Stimulated activated naive CD8-positive, alpha-beta T cell treated with anti-CD3 and anti-CD28 coated beads, Interleukin-15, amount 100 ng/mL, for 72 hours (primary cell): ENCODE measurements at regions not wholly inside any gene's neighbourhood (a gene's known extent, or its start where the extent isn't known, plus 50 kb on each side); places are given as distances from the start of the nearest gene placed in this dataset.

Experiments used
- ATAC-seq: fragments of 150-1000 bp; cut with Tn5 transposase; 2 replicates; pipeline ENCODE4 v1.10.0; 2021; ENCODE audit warnings: mild to moderate bottlenecking, moderate library complexity
- DNase-seq, 2 donors: peaks; one replicate each; pipeline ENCODE4 v3.0.0; 2021 to 2022
- H3K27ac Mint-ChIP-seq, 2 donors: one replicate each; pipeline ENCODE4 v1.8.0; 2022; ENCODE audit warnings: mild to moderate bottlenecking in 2 of 2, mixed read lengths in 2 of 2, moderate library complexity in 2 of 2
- H3K27me3 Mint-ChIP-seq: one replicate; pipeline ENCODE4 v1.8.0; 2022; ENCODE audit warnings: mixed read lengths
- H3K4me1 Mint-ChIP-seq: one replicate; pipeline ENCODE4 v1.8.0; 2022; ENCODE audit warnings: mild to moderate bottlenecking, mixed read lengths
- H3K4me3 Mint-ChIP-seq, 2 donors: one replicate each; pipeline ENCODE4 v1.8.0; 2022; ENCODE audit warnings: mild to moderate bottlenecking in 2 of 2, mixed read lengths in 2 of 2, moderate library complexity in 1 of 2
- H3K9me3 Mint-ChIP-seq, 2 donors: one replicate each; pipeline ENCODE4 v1.8.0; 2022; ENCODE audit warnings: mixed read lengths in 2 of 2

DNA sequence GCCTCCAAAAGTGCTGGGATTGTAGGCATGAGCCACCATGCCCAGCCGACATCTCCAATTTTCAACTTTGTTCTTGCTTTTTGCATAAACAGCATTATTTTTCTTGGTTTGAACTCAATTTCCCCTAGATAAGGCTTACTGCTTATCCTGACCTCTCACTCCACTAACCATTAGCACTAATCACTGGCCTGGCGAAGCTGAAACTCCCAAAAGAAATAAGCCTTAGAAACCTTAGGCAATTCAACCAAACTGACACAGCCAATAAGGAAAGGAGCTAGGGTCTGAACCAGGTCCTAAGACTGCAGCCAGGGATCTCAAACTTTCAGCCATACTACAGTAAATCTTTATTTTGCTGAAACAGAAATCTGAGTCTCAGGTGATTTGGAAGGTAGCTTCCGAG is 448.0 kb downstream of the RMST start:
- H3K4me3 Mint-ChIP-seq, result no peak overlapping the region
- DNase-seq, result no peak

DNA sequence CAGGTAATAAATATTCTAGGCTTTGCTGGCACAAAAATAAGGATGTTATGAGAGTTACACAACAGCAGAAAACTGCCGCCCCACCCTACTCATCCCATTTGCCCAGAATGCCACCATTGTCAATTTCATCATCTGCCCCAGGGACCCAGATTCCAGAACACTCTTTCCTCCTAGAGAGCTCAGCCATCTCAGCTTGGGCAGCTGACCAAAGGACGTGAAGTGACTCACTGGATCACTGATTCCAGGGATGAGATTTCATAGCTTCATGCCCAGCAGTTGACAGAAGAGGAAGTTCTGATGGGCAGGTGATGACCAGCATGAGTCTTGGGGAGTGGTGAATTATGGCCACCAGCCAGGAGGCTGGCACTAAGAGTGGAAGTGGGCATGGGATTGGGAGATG is 450.3 kb downstream of the RMST start:
- ATAC-seq, result no peak
- no peak overlapping the region for H3K27ac Mint-ChIP-seq

More for the DNA sequence above, 448.0 kb downstream of the RMST start:
- Mint-ChIP-seq H3K9me3 (no peaks in the 10 kb centered on the region), H3K27me3 (no peaks in the 10 kb centered on the region), H3K4me1 (no peaks in the 10 kb centered on the region), H3K27ac (no peak overlapping the region)
- ATAC-seq, result no peak

DNA sequence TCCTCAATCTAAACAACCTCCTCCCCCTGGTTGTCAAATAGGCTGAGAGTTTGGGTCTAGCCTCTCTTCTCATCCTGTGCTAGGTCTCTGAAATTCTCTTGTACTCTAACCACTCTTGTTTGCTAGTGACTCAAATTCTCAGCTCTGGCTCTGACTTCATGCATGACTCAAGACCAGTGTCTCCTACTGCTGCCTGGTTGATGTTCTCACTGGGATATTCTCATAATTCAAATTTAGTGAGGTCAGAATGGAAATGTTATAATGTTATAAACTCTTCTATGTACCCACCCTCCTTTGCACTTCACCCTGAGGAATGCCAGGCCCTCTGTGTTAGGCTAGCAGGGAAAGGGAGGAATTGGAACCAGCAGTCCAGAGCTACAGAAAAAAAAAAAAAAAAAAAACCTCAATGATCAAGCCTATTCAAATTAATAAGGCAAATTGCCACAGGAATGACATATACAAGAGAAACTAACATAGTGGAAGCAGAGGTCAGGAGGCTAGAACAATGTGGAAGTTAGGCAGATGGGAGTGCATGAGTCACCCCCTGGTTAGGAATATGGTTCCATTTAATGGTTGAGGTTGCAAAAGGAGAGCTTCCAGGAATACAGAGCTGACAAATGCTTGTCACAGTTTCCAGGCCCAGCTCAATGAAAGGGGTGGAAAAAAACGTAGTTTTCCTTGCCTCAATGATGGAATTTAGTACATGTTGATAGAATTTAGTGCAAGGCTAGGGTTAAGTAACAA is 459.5 kb downstream of the RMST start:
- Mint-ChIP-seq H3K9me3 (no peaks in the 10 kb centered on the region), H3K4me3 (no peak overlapping the region), H3K27ac (peak overlapping the region in 1 of 2 donors; percentile 38), H3K4me1 (no peaks in the 10 kb centered on the region), H3K27me3 (no peaks in the 10 kb centered on the region)
- no peak for ATAC-seq
- DNase-seq, result no peak

More for the DNA sequence above, 450.3 kb downstream of the RMST start:
- no peak for DNase-seq
- no peaks in the 10 kb centered on the region for H3K9me3 Mint-ChIP-seq
- H3K27me3 Mint-ChIP-seq, result no peaks in the 10 kb centered on the region
- H3K4me3 Mint-ChIP-seq, result no peak overlapping the region
- H3K4me1 Mint-ChIP-seq, result no peaks in the 10 kb centered on the region

DNA sequence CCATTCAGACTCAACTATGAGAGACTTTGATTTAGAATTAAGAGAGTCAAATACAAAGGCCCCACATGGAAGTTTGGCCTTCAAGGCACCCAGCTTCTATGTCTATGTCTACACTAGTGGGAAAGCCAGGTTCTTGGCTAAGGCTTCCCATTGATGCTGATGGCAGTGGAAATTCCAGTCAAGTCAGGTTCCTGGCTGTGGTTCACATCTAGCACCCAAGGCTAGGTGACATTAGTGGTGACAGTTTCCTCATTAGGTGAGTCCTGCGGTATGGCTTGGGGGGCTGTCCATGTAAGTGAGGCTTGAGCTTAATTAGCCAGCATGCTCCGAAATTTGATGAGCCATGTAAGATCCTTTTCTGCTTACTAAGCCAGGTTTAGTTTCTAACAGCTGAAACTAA is 460.9 kb downstream of the RMST start:
- DNase-seq (no peak), ATAC-seq (no peak)
- H3K4me3 Mint-ChIP-seq, result no peak overlapping the region
- H3K27me3 Mint-ChIP-seq, result no peaks in the 10 kb centered on the region
- no peaks in the 10 kb centered on the region for H3K9me3 Mint-ChIP-seq
- H3K4me1 Mint-ChIP-seq, result no peaks in the 10 kb centered on the region
- no peak overlapping the region for H3K27ac Mint-ChIP-seq

DNA sequence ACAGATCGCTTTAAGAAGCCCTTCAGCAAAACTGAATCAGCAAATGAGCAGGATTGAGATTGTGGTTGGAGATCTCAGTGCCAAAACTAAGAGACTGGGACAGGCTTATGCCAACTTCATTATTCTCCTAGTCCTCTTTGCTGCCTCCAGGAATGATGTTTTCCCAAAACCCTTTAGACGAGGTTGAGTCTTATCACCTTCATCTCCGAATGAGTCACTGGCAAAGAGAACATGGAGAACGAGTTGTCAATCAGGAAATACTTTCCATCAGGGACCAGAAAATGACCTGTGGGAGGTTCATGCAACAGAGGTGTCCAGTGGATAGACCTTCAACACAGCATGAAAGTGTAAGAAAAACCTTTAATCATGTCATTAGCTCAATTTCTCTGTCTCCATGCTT is 461.5 kb downstream of the RMST start:
- Mint-ChIP-seq H3K4me1 (no peaks in the 10 kb centered on the region), H3K27me3 (no peaks in the 10 kb centered on the region), H3K4me3 (no peak overlapping the region), H3K27ac (no peak overlapping the region), H3K9me3 (no peaks in the 10 kb centered on the region)
- no peak for DNase-seq
- no peak for ATAC-seq

DNA sequence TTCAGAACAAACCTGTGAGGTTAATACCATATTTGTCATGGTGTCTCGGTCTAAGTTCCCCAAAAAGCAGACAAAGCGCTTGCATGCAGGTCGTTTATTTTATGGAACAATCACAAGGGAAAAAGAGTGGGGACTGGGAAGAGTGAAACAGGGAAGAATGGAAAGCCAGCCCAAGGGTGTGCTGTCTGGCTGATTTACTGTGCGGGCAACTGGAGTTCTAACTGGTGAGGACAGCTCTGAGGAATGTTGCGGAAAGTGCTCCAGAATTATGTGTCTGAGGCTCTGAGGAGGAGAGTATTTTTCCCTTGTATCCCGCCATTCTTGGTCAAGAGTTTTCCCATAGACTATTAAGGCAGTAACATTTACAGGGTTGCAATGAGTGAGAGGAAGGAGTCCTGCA is 465.4 kb downstream of the RMST start:
- DNase-seq (no peak), ATAC-seq (no peak)
- Mint-ChIP-seq H3K9me3 (no peaks in the 10 kb centered on the region), H3K4me1 (no peaks in the 10 kb centered on the region), H3K27me3 (no peaks in the 10 kb centered on the region), H3K27ac (no peak overlapping the region), H3K4me3 (no peak overlapping the region)

DNA sequence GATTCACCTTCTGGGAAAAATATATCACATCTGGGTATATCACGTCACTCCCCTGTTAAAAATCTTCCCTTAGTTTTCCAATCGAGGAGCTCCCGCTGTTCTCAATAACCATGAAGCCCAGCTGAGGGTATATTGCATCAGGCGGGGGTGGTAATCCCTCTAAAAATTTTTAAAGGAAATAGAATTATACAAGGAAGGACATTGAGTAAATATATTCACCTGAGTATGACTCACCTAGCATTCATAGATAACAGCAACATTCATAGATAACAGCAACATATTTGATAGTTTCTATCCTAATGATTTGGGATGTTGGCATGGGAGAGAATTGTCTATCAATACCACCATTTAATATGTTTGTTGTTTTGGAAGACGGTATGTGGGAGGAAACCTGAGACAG is 473.6 kb downstream of the RMST start:
- Mint-ChIP-seq H3K4me1 (no peaks in the 10 kb centered on the region), H3K27ac (no peak overlapping the region), H3K27me3 (no peaks in the 10 kb centered on the region), H3K9me3 (peaks cover 0 to 8% of the 10 kb centered on the region in 2 donors), H3K4me3 (no peak overlapping the region)
- DNase-seq, result no peak
- ATAC-seq, result no peak

DNA sequence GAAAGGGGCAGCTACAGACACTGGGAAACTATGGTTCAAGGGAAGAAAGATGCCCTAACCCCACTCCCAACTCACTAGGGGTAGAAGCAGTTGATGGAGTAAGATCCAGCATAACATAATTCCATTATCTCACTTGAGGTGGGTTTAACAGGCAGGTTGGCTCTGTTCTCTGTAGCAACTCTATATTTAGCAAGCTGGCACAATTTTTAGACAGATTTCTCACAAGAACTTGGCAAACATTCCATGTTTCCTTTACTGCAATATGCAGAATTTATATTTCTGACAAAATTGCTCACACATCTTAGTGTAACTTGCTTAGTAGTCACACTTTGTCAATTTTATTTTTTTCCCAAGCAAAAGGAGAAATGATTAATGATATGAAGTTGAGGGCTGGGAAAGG is 475.4 kb downstream of the RMST start:
- ATAC-seq, result no peak
- Mint-ChIP-seq H3K4me3 (no peak overlapping the region), H3K27ac (no peak overlapping the region), H3K4me1 (no peaks in the 10 kb centered on the region), H3K27me3 (no peaks in the 10 kb centered on the region), H3K9me3 (peaks cover 0 to 13% of the 10 kb centered on the region in 2 donors)
- DNase-seq, result no peak

DNA sequence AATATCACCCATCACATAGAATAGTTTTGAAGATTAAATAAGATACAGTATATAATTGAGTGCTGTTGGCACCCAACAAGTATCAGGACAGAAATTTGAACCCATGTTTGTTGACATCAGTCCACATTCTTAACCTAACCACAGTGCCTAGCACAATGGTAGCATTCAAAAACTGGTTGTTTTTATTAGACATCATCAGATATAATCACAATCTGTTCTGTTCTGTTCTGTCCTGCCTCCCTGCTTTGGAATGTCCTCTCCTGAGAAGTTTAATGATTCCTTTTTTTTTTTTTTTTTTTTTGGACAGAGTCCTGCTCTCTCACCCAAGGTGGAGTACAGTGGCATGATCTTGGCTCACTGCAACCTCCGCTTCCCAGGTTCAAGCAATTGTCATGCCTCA is 476.6 kb downstream of the RMST start:
- H3K9me3 Mint-ChIP-seq, result peaks cover 0 to 13% of the 10 kb centered on the region in 2 donors
- DNase-seq (no peak), ATAC-seq (no peak)
- H3K4me3 Mint-ChIP-seq, result no peak overlapping the region
- H3K4me1 Mint-ChIP-seq, result no peaks in the 10 kb centered on the region
- no peak overlapping the region for H3K27ac Mint-ChIP-seq
- H3K27me3 Mint-ChIP-seq, result no peaks in the 10 kb centered on the region

DNA sequence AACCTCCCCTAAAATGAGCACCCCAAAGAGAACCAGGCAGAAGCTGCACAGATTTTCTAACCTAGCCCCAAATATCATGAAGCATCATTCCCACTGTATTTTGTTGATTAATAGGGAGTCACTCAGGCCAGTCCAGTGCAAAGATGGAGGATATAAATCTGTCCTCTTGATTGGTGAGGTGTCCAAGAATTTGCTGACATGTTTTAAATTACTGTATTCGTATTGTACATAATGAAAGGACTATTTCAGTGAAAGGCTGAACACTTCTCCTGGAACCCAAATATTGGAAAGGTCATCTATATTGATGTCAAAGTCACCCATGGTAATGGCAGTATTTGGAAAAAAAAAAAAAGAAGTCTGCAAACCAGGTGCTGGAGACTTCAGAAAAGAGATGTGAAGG is 477.5 kb downstream of the RMST start:
- DNase-seq, result no peak
- H3K27me3 Mint-ChIP-seq, result no peaks in the 10 kb centered on the region
- H3K4me1 Mint-ChIP-seq, result no peaks in the 10 kb centered on the region
- ATAC-seq, result no peak
- no peak overlapping the region for H3K27ac Mint-ChIP-seq
- H3K9me3 Mint-ChIP-seq, result peaks cover 0 to 9% of the 10 kb centered on the region in 2 donors
- H3K4me3 Mint-ChIP-seq, result no peak overlapping the region

DNA sequence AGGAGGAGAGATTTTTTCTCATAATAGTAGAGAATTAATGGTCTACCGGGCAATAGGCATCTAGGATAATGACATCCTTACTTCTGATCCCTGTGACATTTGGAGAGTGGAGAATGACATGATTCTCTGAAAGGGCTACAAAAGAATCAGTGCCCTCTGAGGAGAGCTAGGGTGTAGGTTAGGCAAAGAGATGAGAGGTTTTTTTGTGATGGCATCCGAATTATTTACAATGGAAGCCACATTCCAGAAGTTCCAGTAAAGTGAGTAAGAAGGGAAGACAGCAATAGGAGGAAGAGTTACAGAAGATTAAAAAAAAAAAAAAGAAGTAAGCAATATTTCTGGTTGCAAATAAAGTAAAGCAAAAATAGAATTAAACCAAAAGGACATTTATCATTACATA is 478.0 kb downstream of the RMST start:
- Mint-ChIP-seq H3K9me3 (peaks cover 0 to 9% of the 10 kb centered on the region in 2 donors), H3K4me3 (no peak overlapping the region), H3K4me1 (no peaks in the 10 kb centered on the region), H3K27ac (no peak overlapping the region), H3K27me3 (no peaks in the 10 kb centered on the region)
- ATAC-seq (no peak), DNase-seq (no peak)

DNA sequence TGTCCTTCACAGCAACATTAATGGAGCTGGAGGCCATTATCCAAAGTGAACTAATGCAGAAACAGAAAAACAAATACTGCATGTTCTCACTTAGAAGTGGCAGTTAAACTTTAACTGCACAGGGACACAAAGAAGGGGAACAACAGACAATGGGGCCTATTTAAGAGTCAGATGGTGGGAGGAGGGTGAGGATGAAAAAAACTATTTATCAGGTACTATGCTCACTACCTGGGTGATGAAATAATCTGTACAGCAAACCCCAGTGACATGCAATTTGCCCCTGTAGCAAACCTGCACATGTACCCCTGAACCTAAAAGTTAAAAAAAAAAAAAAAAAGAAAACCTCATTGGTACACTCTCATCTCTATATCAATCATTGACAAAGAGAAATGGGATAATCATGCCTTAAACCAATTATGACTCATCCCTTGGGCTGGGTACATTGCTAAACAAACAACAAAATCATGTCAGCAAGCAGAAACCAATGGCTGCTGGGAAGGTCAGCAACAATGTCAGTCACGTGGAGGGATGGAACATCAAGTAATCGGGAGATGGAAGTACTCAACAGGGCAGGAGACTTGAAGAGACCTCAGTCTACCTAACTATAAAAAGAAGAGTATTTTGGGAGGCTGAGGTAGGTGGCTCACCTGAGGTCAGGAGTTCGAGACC is 479.2 kb downstream of the RMST start:
- Mint-ChIP-seq H3K4me1 (no peaks in the 10 kb centered on the region), H3K9me3 (peaks cover under 1 to 11% of the 10 kb centered on the region in 2 donors), H3K4me3 (no peak overlapping the region), H3K27me3 (no peaks in the 10 kb centered on the region), H3K27ac (no peak overlapping the region)
- no peak for DNase-seq
- no peak for ATAC-seq

DNA sequence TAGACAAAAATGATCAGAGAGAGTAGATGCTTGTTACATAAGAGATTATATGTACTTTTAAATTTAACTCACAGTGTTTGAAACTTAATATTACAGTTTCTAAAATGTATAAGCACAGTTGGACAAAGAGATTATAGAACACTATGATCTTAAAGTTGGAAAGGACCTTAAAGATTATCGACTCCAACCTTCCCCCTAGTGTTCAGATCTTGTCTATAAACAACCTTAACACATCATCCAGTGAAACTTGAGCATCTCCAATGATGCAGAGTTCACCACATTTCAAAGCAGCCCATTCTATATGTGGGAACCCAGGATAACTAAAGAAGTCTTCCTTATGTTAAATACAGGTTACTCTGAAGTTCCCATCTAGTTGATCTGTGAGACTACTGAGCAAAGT is 480.8 kb downstream of the RMST start:
- Mint-ChIP-seq H3K9me3 (peaks cover 12 to 21% of the 10 kb centered on the region in 2 donors), H3K27me3 (no peaks in the 10 kb centered on the region), H3K4me3 (no peak overlapping the region), H3K27ac (no peak overlapping the region), H3K4me1 (no peaks in the 10 kb centered on the region)
- ATAC-seq (no peak), DNase-seq (no peak)

DNA sequence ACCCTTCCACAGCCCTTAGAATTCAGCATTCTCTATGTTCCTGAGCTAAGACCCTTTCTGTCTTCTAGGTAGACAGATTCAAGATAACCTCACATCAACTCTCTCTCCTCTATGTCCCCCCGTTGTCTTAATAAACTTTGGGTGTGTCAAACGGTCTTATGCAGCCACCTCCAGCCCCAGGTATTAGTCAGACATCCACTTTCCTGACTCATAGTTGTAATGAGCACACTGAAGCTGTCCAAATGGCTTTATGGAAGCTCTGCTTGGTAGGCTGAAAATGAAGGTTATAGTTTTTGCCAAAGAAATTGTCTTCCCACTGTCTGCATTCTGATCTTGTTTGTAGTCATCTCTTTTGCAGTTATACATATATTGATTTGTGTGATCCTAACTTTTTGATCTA is 482.0 kb downstream of the RMST start:
- no peak for ATAC-seq
- Mint-ChIP-seq H3K4me3 (no peak overlapping the region), H3K9me3 (peaks cover 12 to 21% of the 10 kb centered on the region in 2 donors), H3K4me1 (no peaks in the 10 kb centered on the region), H3K27ac (no peak overlapping the region), H3K27me3 (no peaks in the 10 kb centered on the region)
- DNase-seq, result no peak

DNA sequence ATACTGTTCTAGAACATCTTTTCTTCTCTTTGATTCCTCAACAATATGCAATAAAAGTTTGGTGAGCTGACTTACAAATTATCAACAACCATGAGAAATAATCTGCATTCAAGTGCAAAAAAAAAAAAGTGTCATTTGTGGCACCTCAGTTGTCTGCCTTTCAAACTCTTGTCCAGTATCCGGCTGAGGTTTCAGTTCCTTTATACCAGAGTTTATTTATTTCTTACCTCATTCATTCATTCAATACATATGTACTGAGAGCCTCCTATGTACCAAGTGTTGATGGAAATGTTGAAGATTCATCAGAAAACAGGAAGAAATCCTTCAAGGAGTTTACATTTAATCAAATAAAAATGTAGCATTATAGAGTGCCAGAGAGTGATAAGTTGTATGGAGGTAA is 484.1 kb downstream of the RMST start:
- Mint-ChIP-seq H3K4me3 (no peak overlapping the region), H3K27ac (no peak overlapping the region), H3K4me1 (no peaks in the 10 kb centered on the region), H3K9me3 (peaks cover 17 to 21% of the 10 kb centered on the region in 2 donors), H3K27me3 (no peaks in the 10 kb centered on the region)
- ATAC-seq, result no peak
- DNase-seq, result no peak

DNA sequence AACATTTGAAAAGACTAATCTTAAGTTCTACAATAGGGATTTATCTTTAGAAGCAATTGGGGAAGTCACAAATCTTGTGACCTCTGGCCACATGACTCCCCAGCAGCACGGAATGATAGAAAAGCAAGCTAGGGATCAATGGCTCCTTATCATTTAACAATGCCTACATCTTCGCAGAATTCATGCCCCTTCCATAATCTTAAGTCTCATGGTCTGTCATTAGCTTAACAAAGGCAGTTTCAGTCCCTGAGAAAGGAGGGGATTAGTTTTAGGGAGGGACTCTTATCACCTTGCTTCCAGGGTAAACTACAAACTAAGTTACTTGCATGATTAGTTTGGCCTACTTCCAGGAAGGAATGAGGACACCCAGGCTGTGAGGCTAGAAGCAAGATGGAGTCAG is 486.0 kb downstream of the RMST start:
- Mint-ChIP-seq H3K4me3 (no peak overlapping the region), H3K4me1 (no peaks in the 10 kb centered on the region), H3K27ac (no peak overlapping the region), H3K27me3 (no peaks in the 10 kb centered on the region), H3K9me3 (peaks cover 12 to 21% of the 10 kb centered on the region in 2 donors)
- DNase-seq (no peak), ATAC-seq (no peak)

DNA sequence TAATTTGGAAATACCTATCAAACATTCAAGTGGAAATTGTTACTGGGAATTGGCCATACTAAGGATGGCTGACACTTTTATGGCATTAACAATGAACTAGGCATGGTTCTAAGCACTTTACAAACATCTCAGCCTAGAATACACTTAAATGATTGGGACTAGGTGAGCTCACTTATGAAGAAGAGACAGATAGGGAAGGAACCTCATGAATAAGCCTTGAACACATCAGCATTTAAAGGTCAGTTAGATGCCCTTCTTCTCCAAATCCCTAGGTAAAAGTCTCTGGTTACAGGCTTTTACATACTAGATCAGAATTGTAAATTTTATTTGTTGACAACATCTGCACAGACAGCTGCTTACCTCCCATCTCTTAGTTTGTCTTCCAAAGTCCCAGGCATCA is 488.6 kb downstream of the RMST start:
- Mint-ChIP-seq H3K4me1 (no peaks in the 10 kb centered on the region), H3K27ac (no peak overlapping the region), H3K4me3 (no peak overlapping the region), H3K27me3 (no peaks in the 10 kb centered on the region), H3K9me3 (peaks cover 23 to 26% of the 10 kb centered on the region in 2 donors)
- ATAC-seq (no peak), DNase-seq (no peak)
